Spleen (tissue), 11 donors: ENCODE measurements at regions not wholly inside any gene's neighbourhood (a gene's known extent, or its start where the extent isn't known, plus 50 kb on each side); places are given as distances from the start of the nearest gene placed in this dataset.

Source experiments
- DNase-seq: peaks from one replicate; pipeline ENCODE4 v3.0.0-alpha.2; 2020
- H3K27ac ChIP-seq, 8 donors: fragments of 200-600 bp; sonication (generic) in 7 of 8; 1 replicate in 4 of 8; 2 replicates in 4 of 8; pipeline versions ENCODE4 v1.5.0 to v1.8.0; 2016 to 2021; ENCODE audit warnings: inconsistent platforms in 4 of 8, mild to moderate bottlenecking in 4 of 8, moderate library complexity in 1 of 8
- H3K27me3 ChIP-seq, 7 donors: fragments of 200-600 bp; sonication (generic) in 6 of 7; replicated peaks in 1 of 7; 1 replicate in 4 of 7; 2 replicates in 3 of 7; pipeline versions ENCODE4 v1.5.0 to v1.8.0; 2016 to 2021; ENCODE audit warnings: inconsistent platforms in 3 of 7, mild to moderate bottlenecking in 1 of 7
- H3K36me3 ChIP-seq, 6 donors: fragments of 200-600 bp; sonication (generic) in 5 of 6; 1 replicate in 4 of 6; 2 replicates in 2 of 6; pipeline versions ENCODE4 v1.5.0 to v1.8.0; 2016 to 2021; ENCODE audit warnings: inconsistent platforms in 2 of 6
- H3K4me1 ChIP-seq, 6 donors: fragments of 200-600 bp; sonication (generic) in 5 of 6; 1 replicate in 3 of 6; 2 replicates in 3 of 6; pipeline versions ENCODE4 v1.5.0 to v1.8.0; 2016 to 2021; ENCODE audit warnings: inconsistent platforms in 3 of 6
- H3K4me3 ChIP-seq, 8 donors: fragments of 200-600 bp; sonication (generic) in 7 of 8; 1 replicate in 4 of 8; 2 replicates in 4 of 8; pipeline versions ENCODE4 v1.5.0 to v1.8.0; 2016 to 2021; ENCODE audit warnings: inconsistent platforms in 4 of 8, mild to moderate bottlenecking in 4 of 8, moderate library complexity in 2 of 8
- H3K9me3 ChIP-seq, 8 donors: fragments of 200-600 bp; sonication (generic) in 7 of 8; 1 replicate in 4 of 8; 2 replicates in 4 of 8; pipeline versions ENCODE4 v1.5.0 to v1.8.0; 2016 to 2021; ENCODE audit warnings: inconsistent platforms in 4 of 8
- POLR2A ChIP-seq, 3 donors: fragments of 450-650 bp; IDR thresholded peaks; one replicate each; pipeline ENCODE4 v1.5.1; 2017; ENCODE audit warnings: antibody characterized with exemption in 3 of 3, mild to moderate bottlenecking in 1 of 3
- POLR2AphosphoS5 ChIP-seq, 3 donors: sonication (generic); formaldehyde crosslinking; IDR thresholded peaks; one replicate each; pipeline ENCODE4 v1.5.1; 2017; ENCODE audit warnings: antibody characterized with exemption in 3 of 3
- WGBS, 5 donors: extraction: QIAGEN DNeasy Blood & Tissue Kit in 3 of 5; methylation state at CpG; one replicate each; pipeline versions ENCODE4 v1.1.5 to v1.1.7; 2013 to 2018; 5-methylcytosine and 5-hydroxymethylcytosine counted together
- intact Hi-C: fragments of 100-400 bp; cut with DNase I; formaldehyde crosslinking; loops from one replicate; pipeline ENCODE4 v1.15.0; 2023; ENCODE audit warnings: low total_unique reads
- TF ChIP-seq, protein P1 (sequence below), 11 experiments: fragments of 200-600 bp in 7 of 11; fragments of 450-650 bp in 4 of 11; sonication (generic) in 4 of 11; IDR thresholded peaks in 8 of 11; conservative IDR thresholded peaks in 3 of 11; 1 replicate in 7 of 11; 2 replicates in 4 of 11; pipeline versions ENCODE4 v1.4.0 to v1.8.0; 2016 to 2021; ENCODE audit warnings: antibody characterized with exemption in 11 of 11, inconsistent platforms in 4 of 11, mild to moderate bottlenecking in 1 of 11
- donor health status: healthy with polysubstance abuse.
- donor health status: DM: no; HTN: no; CAD: no; lungs with moderate emphysema.
- donor health status: DM: no; HTN: no; CAD: no.
- donor health status: Bipolar disorder and iron deficiency.
- donor health status: healthy.
- donor health status: DM: no; HTN: no; CAD: no.
- donor health status: DM: yes; HTN: yes; CAD: no.

- TF ChIP-seq POLR2A (IDR thresholded peaks at IDR 0.05): no peak
Measured at GRCh38 chr12:59100585-59100984, 180.3 kb upstream of the LRIG3 start.

DNA sequence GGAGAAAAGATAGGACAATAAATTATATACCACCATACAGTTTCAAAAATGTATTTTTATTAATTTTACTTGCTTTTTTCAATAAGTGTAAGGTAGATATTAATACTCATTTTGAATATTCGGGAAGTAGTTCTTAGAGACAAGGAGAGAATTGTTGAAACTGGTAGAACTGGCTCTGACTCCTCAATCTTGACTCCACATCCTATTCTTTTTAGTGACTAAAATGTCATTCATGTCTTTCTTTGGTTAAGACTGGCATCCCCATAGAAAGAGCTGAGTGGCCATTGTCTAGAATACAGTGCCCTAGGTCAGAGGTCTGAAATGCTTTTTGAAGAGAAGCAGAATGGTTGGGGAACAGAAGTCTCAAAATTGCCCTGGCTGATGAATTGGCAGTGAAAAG lies 177.6 kb upstream of the LRIG3 start:
- TF ChIP-seq POLR2AphosphoS5 (IDR thresholded peaks at IDR 0.05): no peak
- TF ChIP-seq, protein P1, sequence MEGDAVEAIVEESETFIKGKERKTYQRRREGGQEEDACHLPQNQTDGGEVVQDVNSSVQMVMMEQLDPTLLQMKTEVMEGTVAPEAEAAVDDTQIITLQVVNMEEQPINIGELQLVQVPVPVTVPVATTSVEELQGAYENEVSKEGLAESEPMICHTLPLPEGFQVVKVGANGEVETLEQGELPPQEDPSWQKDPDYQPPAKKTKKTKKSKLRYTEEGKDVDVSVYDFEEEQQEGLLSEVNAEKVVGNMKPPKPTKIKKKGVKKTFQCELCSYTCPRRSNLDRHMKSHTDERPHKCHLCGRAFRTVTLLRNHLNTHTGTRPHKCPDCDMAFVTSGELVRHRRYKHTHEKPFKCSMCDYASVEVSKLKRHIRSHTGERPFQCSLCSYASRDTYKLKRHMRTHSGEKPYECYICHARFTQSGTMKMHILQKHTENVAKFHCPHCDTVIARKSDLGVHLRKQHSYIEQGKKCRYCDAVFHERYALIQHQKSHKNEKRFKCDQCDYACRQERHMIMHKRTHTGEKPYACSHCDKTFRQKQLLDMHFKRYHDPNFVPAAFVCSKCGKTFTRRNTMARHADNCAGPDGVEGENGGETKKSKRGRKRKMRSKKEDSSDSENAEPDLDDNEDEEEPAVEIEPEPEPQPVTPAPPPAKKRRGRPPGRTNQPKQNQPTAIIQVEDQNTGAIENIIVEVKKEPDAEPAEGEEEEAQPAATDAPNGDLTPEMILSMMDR (IDR thresholded peaks at IDR 0.05 in 8 of 11, conservative IDR thresholded peaks at IDR 0.05 in 3 of 11): no peak
- no peak for TF ChIP-seq POLR2A (IDR thresholded peaks at IDR 0.05)
- DNase-seq: no peak
- no peaks in the 10 kb centered on the region for H3K9me3 ChIP-seq
- no peaks in the 10 kb centered on the region for H3K36me3 ChIP-seq
- H3K4me1 ChIP-seq: no peaks in the 10 kb centered on the region
- H3K27ac ChIP-seq: no peak overlapping the region
- no peaks in the 10 kb centered on the region for H3K27me3 ChIP-seq
- H3K4me3 ChIP-seq: no peak overlapping the region
- 65 to 93% (median 75%) methylated on average over 1 of the region's 1 CpG for WGBS, 5 donors
- intact Hi-C loops: no loop called here

More at GRCh38 chr12:59100585-59100984, 180.3 kb upstream of the LRIG3 start:
- Histone ChIP-seq H3K36me3 (no peaks in the 10 kb centered on the region), H3K27ac (no peak overlapping the region), H3K9me3 (no peaks in the 10 kb centered on the region), H3K4me3 (no peak overlapping the region), H3K4me1 (no peaks in the 10 kb centered on the region), H3K27me3 (no peaks in the 10 kb centered on the region)
- DNase-seq: no peak
- WGBS, 5 donors: 85 to 90% (median 88%) methylated on average over 4 of the region's 4 CpGs
- intact Hi-C loops: no loop called here

- no peaks in the 10 kb centered on the region for H3K36me3 ChIP-seq
- intact Hi-C loops: no loop called here
- H3K9me3 ChIP-seq: no peaks in the 10 kb centered on the region
Measured at GRCh38 chr12:59096246-59096645, 175.9 kb upstream of the LRIG3 start.

DNA sequence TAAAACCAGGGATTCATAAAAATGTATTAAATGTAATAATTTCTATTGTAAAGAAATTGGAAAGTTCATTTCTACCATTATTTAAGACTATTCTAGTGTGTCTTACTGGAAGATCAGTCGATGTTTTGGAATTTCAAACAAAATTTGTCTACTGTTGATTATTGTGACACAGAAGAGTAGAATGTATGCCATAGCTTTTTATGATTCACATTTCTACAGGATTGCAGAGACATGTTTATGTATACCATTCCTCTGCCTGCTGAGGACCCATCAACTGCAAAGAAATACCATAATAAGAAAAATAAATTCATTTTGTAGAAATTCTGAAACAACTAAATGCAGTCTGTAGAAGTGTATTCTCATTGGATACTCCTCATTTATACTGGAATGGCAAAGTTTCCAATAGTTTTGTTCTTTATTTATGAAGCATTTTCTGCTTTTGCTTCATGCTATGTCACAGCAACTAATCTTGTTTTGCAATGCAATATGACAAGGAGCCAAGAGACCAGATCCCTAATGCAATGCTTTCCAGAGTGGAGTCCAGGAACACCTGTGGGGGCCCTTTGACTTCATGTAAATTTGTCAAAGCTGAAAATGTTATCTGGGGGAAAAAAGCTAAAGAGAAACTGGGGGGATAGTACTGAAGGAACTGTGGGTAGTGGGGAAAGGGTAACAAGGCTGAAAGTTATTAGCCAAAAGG lies 172.9 kb upstream of the LRIG3 start:
- DNase-seq: no peak
- 81 to 93% (median 90%) methylated on average over 1 of the region's 1 CpG for WGBS, 5 donors
- Histone ChIP-seq H3K4me3 (no peak overlapping the region), H3K27me3 (no peaks in the 10 kb centered on the region), H3K4me1 (no peaks in the 10 kb centered on the region), H3K27ac (no peak overlapping the region), H3K9me3 (no peaks in the 10 kb centered on the region), H3K36me3 (no peaks in the 10 kb centered on the region)
- intact Hi-C loops: no loop called here
- no peak for TF ChIP-seq POLR2AphosphoS5 (IDR thresholded peaks at IDR 0.05)
- TF ChIP-seq, protein P1 (IDR thresholded peaks at IDR 0.05 in 8 of 11, conservative IDR thresholded peaks at IDR 0.05 in 3 of 11): no peak
- TF ChIP-seq POLR2A (IDR thresholded peaks at IDR 0.05): no peak

More at GRCh38 chr12:59096246-59096645, 175.9 kb upstream of the LRIG3 start:
- H3K4me3 ChIP-seq: no peak overlapping the region
- no peak overlapping the region for H3K27ac ChIP-seq
- TF ChIP-seq POLR2A (IDR thresholded peaks at IDR 0.05): no peak
- TF ChIP-seq, protein P1 (IDR thresholded peaks at IDR 0.05 in 8 of 11, conservative IDR thresholded peaks at IDR 0.05 in 3 of 11): no peak
- TF ChIP-seq POLR2AphosphoS5 (IDR thresholded peaks at IDR 0.05): no peak
- no peaks in the 10 kb centered on the region for H3K27me3 ChIP-seq
- no peaks in the 10 kb centered on the region for H3K4me1 ChIP-seq
- DNase-seq: no peak
